Spleen (tissue), 7 donors: ENCODE measurements at regions not wholly inside any gene's neighbourhood (a gene's known extent, or its start where the extent isn't known, plus 50 kb on each side); places are given as distances from the start of the nearest gene placed in this dataset.

Experiments
- POLR2A ChIP-seq, 3 donors: fragments of 450-650 bp; IDR thresholded peaks; one replicate each; pipeline ENCODE4 v1.5.1; 2017; ENCODE audit warnings: antibody characterized with exemption in 3 of 3, mild to moderate bottlenecking in 1 of 3
- POLR2AphosphoS5 ChIP-seq, 3 donors: sonication (generic); formaldehyde crosslinking; IDR thresholded peaks; one replicate each; pipeline ENCODE4 v1.5.1; 2017; ENCODE audit warnings: antibody characterized with exemption in 3 of 3
- TF ChIP-seq, protein P1 (sequence below), 11 experiments: fragments of 200-600 bp in 7 of 11; fragments of 450-650 bp in 4 of 11; sonication (generic) in 4 of 11; IDR thresholded peaks in 8 of 11; conservative IDR thresholded peaks in 3 of 11; 1 replicate in 7 of 11; 2 replicates in 4 of 11; pipeline versions ENCODE4 v1.4.0 to v1.8.0; 2016 to 2021; ENCODE audit warnings: antibody characterized with exemption in 11 of 11, inconsistent platforms in 4 of 11, mild to moderate bottlenecking in 1 of 11
- donor health status: DM: no; HTN: no; CAD: no; lungs with moderate emphysema.
- donor health status: DM: no; HTN: no; CAD: no.
- donor health status: DM: no; HTN: no; CAD: no.

- TF ChIP-seq, protein P1, sequence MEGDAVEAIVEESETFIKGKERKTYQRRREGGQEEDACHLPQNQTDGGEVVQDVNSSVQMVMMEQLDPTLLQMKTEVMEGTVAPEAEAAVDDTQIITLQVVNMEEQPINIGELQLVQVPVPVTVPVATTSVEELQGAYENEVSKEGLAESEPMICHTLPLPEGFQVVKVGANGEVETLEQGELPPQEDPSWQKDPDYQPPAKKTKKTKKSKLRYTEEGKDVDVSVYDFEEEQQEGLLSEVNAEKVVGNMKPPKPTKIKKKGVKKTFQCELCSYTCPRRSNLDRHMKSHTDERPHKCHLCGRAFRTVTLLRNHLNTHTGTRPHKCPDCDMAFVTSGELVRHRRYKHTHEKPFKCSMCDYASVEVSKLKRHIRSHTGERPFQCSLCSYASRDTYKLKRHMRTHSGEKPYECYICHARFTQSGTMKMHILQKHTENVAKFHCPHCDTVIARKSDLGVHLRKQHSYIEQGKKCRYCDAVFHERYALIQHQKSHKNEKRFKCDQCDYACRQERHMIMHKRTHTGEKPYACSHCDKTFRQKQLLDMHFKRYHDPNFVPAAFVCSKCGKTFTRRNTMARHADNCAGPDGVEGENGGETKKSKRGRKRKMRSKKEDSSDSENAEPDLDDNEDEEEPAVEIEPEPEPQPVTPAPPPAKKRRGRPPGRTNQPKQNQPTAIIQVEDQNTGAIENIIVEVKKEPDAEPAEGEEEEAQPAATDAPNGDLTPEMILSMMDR (IDR thresholded peaks at IDR 0.05 in 8 of 11, conservative IDR thresholded peaks at IDR 0.05 in 3 of 11), result no peak
- no peak for TF ChIP-seq POLR2A (IDR thresholded peaks at IDR 0.05)
- TF ChIP-seq POLR2AphosphoS5 (IDR thresholded peaks at IDR 0.05), result no peak
Measured at GRCh38 chr2:10499911-10500521, 51.9 kb upstream of the ODC1 start.
